HK-2 (cell line): ENCODE measurements at regions not wholly inside any gene's neighbourhood (a gene's known extent, or its start where the extent isn't known, plus 50 kb on each side); places are given as distances from the start of the nearest gene placed in this dataset.

ENCODE experiments used
- DNase-seq: peaks from one replicate; pipeline ENCODE4 v3.0.0-alpha.2; 2018; ENCODE audit not compliant: unreplicated experiment

DNA sequence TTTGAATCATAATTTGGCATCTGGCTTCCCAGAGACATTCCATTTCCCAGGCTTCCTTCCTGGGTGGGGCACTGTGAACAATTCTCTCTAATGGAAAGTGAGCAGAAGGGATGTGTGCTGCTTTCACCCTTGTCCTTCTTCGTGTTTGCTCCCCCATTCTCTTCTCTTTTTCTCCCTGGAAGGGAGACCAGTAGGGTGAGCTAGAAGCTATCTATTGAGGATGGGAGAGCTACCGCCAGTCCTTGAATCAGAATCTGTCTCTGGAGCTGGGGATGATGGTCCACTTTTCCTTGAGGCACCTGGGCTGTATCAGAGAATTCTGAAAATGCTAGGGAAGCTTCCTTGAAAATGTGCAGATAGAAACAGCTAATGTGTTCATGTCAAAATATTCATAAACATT is 453.9 kb downstream of the WDR72 start:
- no peak for DNase-seq

DNA sequence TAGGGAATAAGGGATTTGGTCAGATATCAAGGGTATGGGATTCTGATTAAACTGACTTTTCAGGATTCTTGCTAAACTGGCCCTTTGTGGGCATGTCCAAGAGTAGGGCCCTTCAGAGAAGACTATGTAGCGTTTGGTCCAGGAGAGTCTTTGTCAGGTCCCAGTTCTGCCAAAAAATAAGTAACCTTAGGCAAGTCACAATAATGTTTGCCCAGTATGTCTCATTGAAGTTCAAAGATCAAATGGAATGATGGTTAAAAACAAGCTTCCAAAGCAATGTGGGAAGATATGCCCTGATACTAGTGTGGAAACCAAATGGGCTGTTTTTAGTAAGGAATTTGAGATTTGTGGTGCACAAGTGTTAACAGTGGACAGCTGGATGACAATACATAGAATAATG is 454.4 kb downstream of the WDR72 start:
- no peak for DNase-seq

DNA sequence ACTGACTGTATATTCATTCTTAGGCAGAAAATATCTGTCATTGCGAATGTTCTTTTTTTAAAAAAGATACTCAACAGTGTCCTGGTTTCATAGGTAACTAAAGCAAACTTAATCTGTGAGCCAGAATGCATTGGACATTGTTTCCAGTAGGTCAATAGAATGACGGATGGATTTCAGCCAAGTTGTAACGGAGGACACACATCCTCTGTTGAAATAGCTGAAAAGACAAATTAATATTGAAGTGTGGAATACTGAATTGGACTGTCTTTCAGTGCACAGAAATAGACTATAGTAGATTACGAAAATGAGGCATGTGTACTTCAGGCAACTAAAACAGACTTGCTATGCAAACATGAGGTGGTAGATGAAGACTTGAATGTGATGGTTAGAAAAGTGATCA is 461.6 kb downstream of the WDR72 start:
- no peak for DNase-seq

DNA sequence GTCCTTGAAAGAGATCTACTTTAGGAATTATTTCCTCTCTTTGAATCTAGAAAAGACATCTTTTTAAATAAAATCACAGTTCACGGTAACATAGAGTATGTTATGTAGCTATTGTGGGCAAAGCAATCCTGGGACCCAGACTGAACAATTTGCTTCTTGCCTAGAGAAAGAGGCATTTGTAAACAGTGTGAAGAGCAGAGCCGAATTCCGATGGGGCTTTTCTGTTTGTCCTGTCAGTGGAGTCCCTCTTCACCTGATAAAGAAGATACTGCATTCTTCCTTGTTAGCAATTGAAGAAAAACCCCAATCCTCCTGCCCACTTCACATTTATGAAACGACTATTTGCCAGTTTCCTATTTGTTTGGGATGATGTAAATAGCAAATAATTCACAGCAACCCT is 462.9 kb downstream of the WDR72 start:
- no peak for DNase-seq

DNA sequence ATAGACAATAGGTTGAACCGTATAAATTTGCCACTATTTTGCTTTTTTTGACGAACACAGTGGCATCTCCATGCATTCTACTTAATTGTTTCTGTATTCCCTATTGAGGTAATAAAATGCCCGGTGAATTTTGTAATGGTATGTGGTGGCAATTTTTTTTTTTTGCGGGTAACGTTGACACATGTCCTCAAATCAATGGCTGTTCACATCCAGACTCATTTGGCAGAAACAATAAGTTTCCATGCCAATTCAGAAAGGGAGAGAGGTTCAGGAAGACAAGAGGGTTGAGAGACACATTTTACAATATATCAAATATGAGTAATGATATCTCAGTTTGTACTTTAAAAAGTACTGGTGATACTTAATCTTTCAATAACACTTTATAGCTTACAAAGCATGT is 463.9 kb downstream of the WDR72 start:
- no peak for DNase-seq

DNA sequence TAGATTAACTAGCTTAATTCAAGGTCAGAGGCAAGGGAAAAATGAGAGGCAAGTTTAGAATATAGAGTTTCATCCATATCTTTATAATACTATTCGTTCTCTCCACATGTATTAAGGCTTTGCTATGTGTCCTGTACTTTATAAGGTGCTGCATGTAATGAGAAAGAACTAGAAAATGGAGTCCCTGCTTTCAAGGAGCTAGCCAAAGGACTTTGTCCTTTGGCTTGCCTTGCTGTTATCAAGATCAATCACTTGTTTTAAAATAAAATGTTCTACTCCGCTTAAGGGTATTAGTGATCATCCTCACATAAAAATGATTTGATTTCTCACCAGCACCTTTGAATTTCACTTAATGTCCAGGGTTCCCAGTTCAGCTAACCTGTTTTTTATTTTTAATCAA is 470.9 kb downstream of the WDR72 start:
- no peak for DNase-seq

DNA sequence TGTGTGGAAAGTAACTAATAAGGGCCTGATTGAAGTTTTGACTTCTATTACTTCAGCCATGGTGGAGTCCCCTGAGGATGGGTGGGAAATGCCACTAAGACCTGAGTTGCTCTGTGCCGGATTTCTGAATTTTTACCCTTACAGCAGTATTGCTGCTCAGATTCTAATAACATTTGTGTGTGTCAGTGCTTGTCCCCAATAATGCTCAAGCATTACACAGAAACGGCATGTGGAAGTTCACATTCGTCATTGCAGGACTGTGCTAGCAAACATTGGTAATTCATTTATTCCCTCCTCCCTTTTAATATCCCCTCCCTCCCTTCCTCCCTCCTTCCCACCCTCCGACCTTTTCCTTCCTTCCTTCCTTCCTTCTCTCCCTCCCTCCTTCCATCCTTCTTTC is 484.5 kb upstream of the ONECUT1 start:
- no peak for DNase-seq

DNA sequence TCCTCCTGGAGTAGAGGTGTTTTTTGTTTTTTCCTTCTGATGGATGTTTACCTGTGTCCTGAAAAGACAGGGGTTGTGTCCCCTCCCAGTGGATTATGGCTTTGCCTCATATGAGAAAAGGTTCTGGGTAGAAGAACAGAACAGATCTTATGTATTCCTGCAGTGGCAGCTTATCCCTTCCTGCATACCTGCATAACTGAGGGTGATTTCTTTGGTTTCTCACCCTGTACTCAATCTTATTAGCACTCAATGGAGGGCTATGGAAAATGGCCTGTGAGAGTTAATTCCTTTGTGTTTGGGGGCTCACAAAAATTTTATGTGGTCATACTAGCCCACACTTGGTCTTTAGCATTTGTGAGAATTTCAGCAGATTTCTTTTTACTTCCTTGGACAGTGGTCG is 482.0 kb upstream of the ONECUT1 start:
- no peak for DNase-seq

DNA sequence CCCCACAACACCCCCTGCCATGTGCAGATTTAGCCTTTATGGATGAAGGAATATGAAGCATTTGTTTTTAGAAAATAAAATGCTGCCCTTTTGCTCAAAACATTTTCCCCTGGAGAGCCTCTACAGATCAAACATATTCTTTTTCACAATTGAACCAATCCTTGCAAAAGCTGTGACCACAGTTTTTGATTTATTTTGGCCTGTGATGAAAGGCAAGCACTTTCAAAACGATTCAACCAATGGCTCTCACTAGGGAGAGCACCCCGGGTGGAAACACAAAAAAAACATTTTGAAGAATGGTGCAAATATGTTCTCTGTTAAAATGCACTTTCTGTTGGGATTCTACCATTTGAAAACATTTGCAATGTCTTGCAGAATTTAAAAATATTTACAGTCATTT is 476.0 kb upstream of the ONECUT1 start:
- no peak for DNase-seq

DNA sequence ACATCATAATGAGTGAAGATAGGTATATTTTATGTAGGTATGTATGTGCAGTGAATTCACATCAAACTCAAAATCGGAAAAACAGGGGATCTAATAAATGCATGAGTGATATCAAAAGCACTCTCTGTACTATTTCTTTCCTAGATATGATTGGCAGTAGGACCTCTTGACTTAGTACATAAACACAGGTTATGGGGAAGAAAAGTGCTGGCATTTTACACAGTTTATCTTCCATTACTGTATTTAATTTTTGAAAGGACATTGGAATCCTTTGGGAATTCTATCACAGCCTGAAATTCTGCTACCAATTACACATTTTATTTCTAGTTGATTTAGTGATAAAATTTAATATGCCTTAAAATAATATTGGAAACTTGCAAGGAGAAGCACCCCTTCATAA is 470.5 kb upstream of the ONECUT1 start:
- no peak for DNase-seq

DNA sequence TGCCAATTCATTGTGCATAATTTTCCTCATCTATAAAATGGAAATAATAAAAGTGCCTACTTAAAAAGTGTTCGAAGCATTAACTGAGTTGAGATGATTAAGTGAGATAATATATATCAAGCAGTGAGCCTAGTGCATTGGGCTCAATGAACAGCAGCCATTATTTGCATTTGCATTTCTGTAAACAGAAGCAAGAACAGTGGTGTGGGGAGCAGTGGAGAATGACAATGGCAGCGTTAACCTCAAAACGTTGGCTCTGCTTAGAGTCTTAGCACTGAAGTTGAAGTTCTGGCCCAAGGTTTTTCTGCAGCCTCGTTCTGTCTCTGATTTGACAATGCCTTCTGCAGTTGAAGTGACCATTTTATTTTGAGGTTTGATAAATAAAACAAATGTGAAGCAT is 466.3 kb upstream of the ONECUT1 start:
- no peak for DNase-seq

DNA sequence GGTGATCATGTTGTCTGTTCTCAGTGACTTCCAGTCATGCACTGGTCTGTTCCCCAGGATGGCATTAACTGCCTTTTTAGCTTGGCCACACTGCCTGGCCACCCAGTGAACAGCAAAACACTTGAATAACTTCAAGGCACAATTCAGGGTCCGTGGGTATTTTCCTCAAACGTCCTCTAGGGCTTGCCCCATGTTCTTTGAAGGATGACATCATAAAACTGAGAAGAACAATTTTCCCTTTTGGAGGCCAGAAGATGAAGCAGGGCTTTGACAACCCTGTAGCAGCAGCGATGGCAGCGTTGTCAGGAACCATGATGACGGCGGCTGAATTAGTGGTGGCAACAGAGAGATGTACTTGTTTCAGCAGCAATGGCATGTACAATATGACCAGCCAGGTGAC is 465.9 kb upstream of the ONECUT1 start:
- DNase-seq: no peak

DNA sequence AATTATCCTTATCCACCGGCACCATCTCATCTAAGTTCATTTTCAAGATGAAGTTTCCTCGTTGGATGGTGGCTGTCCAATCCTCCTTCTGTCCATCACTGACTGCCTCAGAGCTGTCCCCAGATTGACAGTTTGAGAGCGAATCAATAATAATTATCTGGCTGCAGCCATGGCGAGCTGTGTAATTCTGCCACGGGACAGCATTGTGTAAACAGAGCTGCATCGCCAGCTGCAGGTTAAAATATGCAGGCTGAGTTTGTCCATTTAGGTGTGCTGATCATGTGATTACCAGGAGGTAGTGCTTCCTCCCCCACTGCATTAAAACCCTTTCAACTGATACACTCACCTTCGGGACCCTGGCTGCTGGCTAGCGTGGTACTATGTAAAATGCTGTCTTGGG is 461.9 kb upstream of the ONECUT1 start:
- no peak for DNase-seq

DNA sequence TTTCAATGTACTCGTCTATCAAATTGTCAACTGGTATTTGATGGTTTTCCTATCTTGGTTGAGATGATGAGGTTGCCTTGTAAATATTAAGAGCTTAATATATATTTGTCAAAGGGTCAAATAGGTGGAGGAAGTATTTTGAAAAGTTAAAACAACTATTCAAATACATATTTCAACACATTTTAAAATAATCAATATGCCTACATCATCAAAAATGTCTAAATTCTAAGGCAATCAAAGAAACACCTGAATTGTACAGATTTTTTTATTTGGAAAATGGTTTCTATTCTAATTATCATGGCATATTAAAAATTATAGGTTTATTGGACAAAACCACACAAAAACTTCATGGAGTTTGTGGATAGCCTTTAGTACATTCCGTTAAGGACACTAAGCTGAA is 461.4 kb upstream of the ONECUT1 start:
- no peak for DNase-seq

DNA sequence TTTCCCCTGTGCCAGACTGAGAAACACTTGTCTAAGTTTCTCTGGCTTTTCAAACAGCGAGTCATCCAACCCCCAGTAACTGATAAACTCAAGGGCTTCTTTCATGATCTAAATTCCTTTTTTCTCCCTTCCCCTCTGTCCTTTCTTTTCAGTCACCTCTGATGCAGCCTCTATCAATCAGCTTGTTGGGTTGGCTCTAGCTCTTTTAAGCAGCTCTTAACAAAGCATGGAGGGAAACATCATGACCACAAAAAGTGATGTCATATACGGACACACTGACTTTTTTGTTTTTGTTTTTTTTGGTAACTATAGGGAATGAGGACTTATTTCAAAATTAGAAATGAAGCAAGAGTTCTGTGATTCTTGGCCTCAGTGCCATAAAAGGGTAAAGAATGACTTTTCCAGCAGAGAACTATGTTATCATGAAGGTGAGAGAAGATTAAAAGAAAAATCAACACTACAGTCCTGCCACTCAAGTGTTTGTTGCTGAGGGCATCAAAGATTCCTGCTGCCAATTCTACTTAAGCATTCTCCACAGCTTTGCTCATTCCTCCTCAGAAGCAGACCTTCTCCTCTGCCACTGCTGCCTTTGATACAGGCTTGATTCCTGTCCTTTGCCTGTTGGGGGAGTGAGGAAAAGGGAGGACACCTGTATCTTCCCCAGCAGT is 457.0 kb upstream of the ONECUT1 start:
- DNase-seq: no peak

DNA sequence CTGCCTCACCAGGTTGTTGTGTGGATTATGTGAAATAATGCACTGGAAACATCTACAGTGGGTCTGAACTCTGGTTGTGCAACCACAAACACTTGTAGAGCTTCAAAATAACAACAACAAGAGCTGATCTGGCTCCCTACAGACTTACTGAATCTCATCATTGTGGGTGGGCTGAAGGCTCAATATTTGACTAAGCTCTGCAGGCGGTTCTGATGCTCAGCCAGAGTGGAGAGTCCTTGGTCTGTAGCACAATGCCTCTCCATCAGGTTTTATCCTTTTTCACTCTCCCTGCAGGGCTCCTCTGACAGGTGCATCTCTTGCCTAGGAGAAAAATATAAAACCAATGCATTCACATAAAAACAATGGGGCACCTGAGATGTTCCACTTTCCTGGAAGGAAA is 456.3 kb upstream of the ONECUT1 start:
- DNase-seq: no peak

DNA sequence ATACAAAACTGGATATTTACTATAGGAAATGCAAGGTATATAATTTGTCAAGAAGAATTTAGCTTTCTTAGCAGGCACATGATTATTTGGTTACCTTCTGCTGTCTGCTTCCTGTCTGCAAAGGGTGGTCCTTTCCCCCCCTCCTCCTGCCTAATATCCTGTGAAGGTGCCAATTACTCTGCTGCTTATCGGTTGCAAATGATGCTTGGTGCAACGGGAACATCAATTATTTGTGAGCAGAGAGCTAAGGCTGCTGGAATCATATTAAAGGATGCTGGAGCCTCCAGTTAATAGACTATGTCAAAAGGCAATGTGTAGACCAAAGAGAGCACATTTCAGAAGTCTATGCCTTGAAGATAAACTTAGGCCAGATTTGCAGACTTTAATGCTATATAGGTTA is 443.7 kb upstream of the ONECUT1 start:
- no peak for DNase-seq

DNA sequence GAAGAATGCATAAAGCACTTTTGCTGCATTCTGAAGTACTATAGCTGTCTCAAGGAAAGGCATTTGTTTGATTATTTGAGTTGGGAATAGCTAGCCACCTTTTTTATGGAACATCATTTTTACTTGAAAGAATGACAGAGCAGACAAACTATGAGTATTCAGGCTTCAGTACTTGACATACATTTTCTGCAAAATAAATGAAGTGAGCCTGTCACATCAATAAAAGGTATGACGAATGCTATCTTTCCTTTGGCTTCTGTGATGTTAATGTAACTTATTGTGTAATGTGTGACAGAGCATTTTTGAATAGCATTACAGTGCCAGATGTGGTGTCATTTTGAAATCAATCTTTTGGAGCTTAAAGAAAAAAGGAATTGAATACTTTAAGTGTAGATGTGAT is 440.3 kb upstream of the ONECUT1 start:
- DNase-seq: no peak

DNA sequence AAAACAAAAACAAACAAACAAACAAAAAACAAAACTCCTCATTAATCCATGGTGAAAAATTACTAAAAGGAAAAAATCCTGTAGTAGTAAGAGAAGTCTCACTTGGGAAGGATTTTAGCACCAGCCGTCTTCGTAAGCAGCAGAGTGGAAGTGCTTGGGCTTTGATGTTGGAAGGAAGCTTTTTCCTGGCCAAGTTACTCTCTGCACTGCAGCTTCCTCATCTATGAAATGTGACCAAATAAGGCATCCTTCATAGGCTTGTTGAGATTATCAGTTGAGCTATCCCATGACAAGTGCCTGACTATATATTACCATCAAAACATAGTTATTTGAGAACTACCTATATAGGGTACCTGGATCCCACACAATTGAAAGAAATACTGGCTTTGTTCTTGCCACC is 436.4 kb upstream of the ONECUT1 start:
- DNase-seq: no peak

DNA sequence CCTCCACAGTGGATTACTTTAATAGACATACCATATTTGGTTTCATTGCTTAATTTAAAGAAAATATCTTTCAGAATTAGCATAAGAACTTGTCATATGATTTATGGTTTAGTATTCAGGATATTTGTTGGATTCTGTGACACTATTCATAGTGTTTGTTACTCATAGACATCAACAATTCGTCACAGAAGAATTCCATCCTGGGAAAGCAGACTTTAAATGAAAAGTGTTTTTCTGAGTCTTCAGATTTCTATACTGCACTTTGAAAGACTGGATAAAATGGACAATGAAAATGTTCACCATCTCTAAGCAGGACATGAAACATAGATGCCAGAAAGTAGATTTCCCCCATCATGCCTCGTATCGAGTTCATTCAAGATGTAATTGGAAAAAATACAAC is 435.6 kb upstream of the ONECUT1 start:
- no peak for DNase-seq

DNA sequence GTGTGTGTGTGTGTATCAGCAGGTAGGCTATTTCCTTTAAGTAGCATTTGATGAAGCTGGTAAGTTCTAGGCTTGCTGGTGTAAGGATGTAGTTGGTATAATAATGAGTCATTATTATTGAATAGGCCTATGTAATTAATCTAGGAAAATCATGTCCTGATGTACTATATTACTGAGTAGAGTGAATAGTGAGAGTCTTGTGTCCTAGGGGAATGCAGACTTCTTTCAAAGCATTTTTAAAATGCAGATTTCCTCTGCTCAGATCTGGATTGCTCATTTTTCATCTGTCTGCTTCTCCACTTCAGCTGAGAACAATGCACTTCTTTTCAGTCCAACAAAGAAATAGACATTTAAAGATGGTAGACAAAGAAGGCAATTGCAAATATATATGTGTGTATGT is 434.2 kb upstream of the ONECUT1 start:
- no peak for DNase-seq

DNA sequence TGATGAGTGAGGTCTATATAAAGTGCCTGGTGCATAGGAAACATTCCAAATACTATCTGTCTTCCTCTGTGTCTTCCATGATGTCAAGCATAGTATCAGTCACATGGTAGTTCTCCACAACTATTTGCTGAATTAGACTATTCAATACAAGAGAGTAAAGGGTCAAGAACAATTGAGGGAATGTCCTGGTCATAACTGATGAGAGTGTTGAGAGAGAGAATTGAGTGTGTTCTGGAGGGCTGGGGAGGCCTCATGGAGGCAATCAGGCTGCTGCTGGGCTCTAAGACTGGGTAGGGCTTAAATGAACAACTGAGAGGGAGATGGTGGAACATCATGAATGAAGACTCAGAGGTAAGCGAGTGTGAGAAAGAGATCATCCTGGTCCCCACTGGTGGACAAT is 433.7 kb upstream of the ONECUT1 start:
- DNase-seq: no peak

DNA sequence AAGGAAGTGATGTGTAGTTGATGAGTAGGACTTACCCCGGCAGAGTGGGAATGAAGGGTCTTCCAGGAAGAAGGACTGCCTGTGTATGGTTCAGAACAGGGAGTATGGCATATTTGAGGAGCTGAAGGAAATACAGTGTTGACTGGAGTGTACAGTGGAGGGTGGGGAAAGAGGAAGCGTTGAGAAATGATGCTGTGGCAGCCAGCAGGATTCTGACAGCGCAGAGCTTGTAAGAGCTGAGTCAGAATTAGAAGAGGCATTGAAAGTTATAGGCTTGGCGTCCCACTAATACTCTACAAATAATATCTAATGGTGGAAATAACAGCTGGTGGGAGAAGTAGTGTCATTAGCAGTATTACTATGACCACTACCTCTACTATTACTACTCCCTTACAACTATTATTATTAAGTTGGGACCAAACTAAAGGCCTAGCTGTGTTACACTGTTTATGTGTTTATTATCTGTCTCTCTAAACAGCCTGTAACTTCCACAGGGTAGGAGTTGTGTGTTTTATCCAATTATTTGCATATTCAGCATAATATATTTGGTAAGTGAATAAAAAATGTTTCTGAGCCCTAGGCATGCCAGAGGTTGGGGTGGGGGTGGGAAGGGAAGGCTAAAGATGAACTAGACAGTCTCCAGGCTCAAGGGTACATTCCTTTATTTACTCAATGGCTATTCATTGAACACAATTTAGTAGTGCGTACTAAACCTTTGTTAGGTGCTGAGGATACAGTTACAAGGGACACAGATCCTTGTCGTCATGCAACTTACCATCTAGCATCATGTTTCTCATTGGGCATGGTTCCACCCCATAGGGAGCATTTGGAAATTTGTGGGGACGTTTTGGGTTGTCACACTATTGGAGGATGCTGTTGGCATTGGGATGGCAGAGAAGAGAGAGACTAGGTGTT is 428.8 kb upstream of the ONECUT1 start:
- DNase-seq: no peak

DNA sequence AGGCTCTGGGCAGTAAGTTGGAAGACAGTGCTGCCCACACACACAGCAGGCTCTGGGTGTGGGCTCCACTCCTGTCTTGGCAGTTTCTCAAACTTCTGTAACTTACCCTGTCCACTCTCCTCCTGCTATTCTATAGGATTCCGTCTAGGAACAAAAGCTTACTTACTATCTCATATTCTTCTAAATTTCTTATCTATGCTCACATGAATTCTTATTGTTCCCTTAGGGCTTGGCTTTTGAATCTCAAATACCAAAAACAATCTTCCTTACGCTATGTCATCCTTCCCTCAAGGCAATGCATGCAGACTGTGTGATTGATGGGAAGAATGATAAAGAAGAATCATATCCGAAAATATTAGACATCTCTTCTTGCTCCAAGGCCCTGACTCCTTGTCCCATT is 425.9 kb upstream of the ONECUT1 start:
- no peak for DNase-seq
